CD4-positive, alpha-beta T cell (primary cell): ENCODE measurements at regions not wholly inside any gene's neighbourhood (a gene's known extent, or its start where the extent isn't known, plus 50 kb on each side); places are given as distances from the start of the nearest gene placed in this dataset.

Experiments
- ATAC-seq: fragments of 200-7000 bp; cut with Tn5 transposase; one replicate; pipeline ENCODE4 v1.10.0; 2022; ENCODE audit warnings: mild to moderate bottlenecking; ENCODE audit not compliant: poor library complexity
- CTCF ChIA-PET: fragments of 350-600 bp; sonication (Branson Sonifier 250); formaldehyde crosslinking; loops from one replicate; lab custom pipeline; 2021; ENCODE audit warnings: antibody characterized with exemption, inconsistent platforms; lab: Charles Lee
- POLR2A ChIA-PET: fragments of 350-600 bp; sonication (Branson Sonifier 250); formaldehyde crosslinking; loops from one replicate; lab custom pipeline; 2021; ENCODE audit warnings: antibody characterized with exemption, inconsistent platforms; lab: Charles Lee
- DNase-seq, 14 experiments: peaks; one replicate each; pipeline ENCODE4 v3.0.0-alpha.2; 2013 to 2020; ENCODE audit warnings: mixed read lengths in 2 of 14
- H3K27ac ChIP-seq, 2 donors: one replicate each; pipeline versions ENCODE4 v1.5.1 to v1.7.0; 2013; ENCODE audit warnings: low read length in 2 of 2, low read depth in 1 of 2, mild to moderate bottlenecking in 1 of 2
- H3K27me3 ChIP-seq, 2 experiments: 1 replicate in 1 of 2; 2 replicates in 1 of 2; pipeline versions ENCODE4 v1.6.1 to v1.7.0; 2013; ENCODE audit warnings: low read length in 2 of 2, control low read depth in 1 of 2, mild to moderate bottlenecking in 1 of 2, moderate library complexity in 1 of 2; ENCODE audit not compliant: insufficient read depth in 2 of 2, control insufficient read depth in 1 of 2
- H3K36me3 ChIP-seq: one replicate; pipeline ENCODE4 v1.6.1; 2013; ENCODE audit warnings: low read length, control low read depth; ENCODE audit not compliant: insufficient read depth
- H3K4me1 ChIP-seq: one replicate; pipeline ENCODE4 v1.6.1; 2013; ENCODE audit warnings: low read length, control low read depth; ENCODE audit not compliant: insufficient read depth
- H3K4me3 ChIP-seq: one replicate; pipeline ENCODE4 v1.5.1; 2013; ENCODE audit warnings: mild to moderate bottlenecking, low read length, moderate library complexity
- H3K9me3 ChIP-seq, 2 experiments: 1 replicate in 1 of 2; 2 replicates in 1 of 2; pipeline versions ENCODE4 v1.6.1 to v1.7.0; 2013; ENCODE audit warnings: low read length in 2 of 2, mild to moderate bottlenecking in 2 of 2, control low read depth in 1 of 2, moderate library complexity in 1 of 2; ENCODE audit not compliant: control insufficient read depth in 1 of 2, insufficient read depth in 1 of 2
- H3K27ac Mint-ChIP-seq: one replicate; pipeline ENCODE4 v1.8.0; 2020; ENCODE audit warnings: mixed read lengths
- H3K27me3 Mint-ChIP-seq: one replicate; pipeline ENCODE4 v1.8.0; 2021; ENCODE audit warnings: mixed read lengths
- H3K36me3 Mint-ChIP-seq: one replicate; pipeline ENCODE4 v1.8.0; 2021; ENCODE audit warnings: low read depth, mixed read lengths
- H3K4me1 Mint-ChIP-seq: one replicate; pipeline ENCODE4 v1.8.0; 2021; ENCODE audit warnings: low read depth, mixed read lengths
- H3K4me3 Mint-ChIP-seq: one replicate; pipeline ENCODE4 v1.8.0; 2020; ENCODE audit warnings: mild to moderate bottlenecking, mixed read lengths
- H3K9me3 Mint-ChIP-seq: one replicate; pipeline ENCODE4 v1.8.0; 2020; ENCODE audit warnings: mixed read lengths
- intact Hi-C, 2 experiments: fragments of 100-400 bp; cut with DNase I in 1 of 2; cut with micrococcal nuclease in 1 of 2; formaldehyde crosslinking; loops; one replicate each; pipeline versions ENCODE4 v1.15.1 to v1.9.0; 2023 to 2025; cut with DNase I, micrococcal nuclease
- TF ChIP-seq, protein P1 (sequence below): fragments of 200-600 bp; IDR thresholded peaks from one replicate; pipeline ENCODE4 v1.8.0; 2022; ENCODE audit warnings: antibody characterized with exemption, mild to moderate bottlenecking

DNA sequence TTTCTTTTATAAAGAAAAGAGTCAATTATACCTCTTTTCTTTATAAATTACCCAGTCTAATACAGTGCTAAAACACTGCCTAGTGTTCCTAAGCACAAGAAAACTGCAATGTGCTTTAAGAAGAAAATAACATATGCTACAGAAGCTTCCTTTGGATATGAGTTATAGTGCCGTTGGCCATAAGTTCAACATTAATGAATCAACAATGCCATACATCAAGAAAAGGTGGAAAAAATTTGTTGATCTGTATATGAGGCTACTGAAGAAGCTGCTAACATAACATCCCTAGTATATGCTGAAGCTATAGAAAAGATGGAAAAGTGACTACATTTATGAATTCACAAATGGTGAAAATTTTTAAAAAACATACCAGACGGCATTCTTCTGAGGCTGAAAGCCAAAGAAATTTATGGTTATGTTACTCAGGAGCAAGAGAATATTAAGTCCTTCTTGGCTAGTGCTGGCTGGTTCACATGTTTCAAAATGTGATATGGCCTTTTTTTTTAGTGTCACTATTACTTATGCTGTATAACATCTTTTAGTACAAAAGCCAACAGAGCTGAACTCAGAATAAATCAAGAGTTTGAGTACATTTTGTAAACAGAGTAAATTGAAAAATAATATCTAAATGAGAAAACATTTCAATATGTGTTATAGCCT, 743.2 kb upstream of the RGS18 start:
- intact Hi-C loops = loop anchor here in 1 of 2 experiments (2.0 kb wide), 1 partner anchor 20 kb away; no protein-coding TSS in a partner anchor
- no peak overlapping the region for H3K27ac ChIP-seq
- H3K4me1 ChIP-seq = no peaks in the 10 kb centered on the region
- H3K4me1 Mint-ChIP-seq = no peaks in the 10 kb centered on the region
- H3K27me3 Mint-ChIP-seq = no peaks in the 10 kb centered on the region
- H3K27me3 ChIP-seq = no peaks in the 10 kb centered on the region
- H3K4me3 Mint-ChIP-seq = no peak overlapping the region
- ChIA-PET CTCF (no interaction called here), POLR2A (interaction anchor here (0.5 kb wide), 1 partner anchor 10 kb away, joined by 4 read pairs; no protein-coding TSS in a partner anchor)
- no peak for ATAC-seq
- DNase-seq = no peak
- H3K36me3 Mint-ChIP-seq = no peaks in the 10 kb centered on the region
- H3K9me3 Mint-ChIP-seq = peaks cover 2% of the 10 kb centered on the region
- H3K4me3 ChIP-seq = no peak overlapping the region
- peaks cover 0 to 5% of the 10 kb centered on the region in 2 experiments for H3K9me3 ChIP-seq
- TF ChIP-seq, protein P1, sequence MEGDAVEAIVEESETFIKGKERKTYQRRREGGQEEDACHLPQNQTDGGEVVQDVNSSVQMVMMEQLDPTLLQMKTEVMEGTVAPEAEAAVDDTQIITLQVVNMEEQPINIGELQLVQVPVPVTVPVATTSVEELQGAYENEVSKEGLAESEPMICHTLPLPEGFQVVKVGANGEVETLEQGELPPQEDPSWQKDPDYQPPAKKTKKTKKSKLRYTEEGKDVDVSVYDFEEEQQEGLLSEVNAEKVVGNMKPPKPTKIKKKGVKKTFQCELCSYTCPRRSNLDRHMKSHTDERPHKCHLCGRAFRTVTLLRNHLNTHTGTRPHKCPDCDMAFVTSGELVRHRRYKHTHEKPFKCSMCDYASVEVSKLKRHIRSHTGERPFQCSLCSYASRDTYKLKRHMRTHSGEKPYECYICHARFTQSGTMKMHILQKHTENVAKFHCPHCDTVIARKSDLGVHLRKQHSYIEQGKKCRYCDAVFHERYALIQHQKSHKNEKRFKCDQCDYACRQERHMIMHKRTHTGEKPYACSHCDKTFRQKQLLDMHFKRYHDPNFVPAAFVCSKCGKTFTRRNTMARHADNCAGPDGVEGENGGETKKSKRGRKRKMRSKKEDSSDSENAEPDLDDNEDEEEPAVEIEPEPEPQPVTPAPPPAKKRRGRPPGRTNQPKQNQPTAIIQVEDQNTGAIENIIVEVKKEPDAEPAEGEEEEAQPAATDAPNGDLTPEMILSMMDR = no peak
- no peaks in the 10 kb centered on the region for H3K36me3 ChIP-seq
- no peak overlapping the region for H3K27ac Mint-ChIP-seq

DNA sequence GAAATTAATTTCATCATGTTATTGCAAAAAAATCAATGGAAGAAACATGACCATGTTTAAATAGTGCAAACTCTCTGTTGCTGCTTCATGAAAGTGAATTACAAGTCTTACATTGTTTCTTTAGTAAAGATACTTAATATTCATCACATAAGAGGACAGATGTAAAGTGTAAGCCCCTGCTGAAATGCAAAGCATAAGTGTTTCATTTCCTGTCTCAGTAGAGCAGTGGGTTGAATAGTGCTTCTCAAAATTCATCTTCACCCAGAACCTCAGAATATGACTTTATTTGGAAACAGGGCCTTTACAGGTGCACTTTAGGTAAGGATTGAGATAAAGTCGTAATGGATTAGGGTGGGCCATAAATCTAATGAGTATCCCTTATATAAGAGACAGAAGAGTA, 738.4 kb upstream of the RGS18 start:
- intact Hi-C loops = no loop called here
- Histone ChIP-seq H3K27ac (no peak overlapping the region), H3K4me1 (no peaks in the 10 kb centered on the region), H3K9me3 (peaks cover 0 to 5% of the 10 kb centered on the region in 2 experiments), H3K36me3 (no peaks in the 10 kb centered on the region), H3K4me3 (no peak overlapping the region), H3K27me3 (no peaks in the 10 kb centered on the region)
- CTCF ChIA-PET = no interaction called here
- no peak overlapping the region for H3K4me3 Mint-ChIP-seq
- no peak for ATAC-seq
- no peaks in the 10 kb centered on the region for H3K36me3 Mint-ChIP-seq
- H3K4me1 Mint-ChIP-seq = no peaks in the 10 kb centered on the region
- H3K27me3 Mint-ChIP-seq = no peaks in the 10 kb centered on the region
- no peak for DNase-seq
- TF ChIP-seq, protein P1 = no peak
- H3K27ac Mint-ChIP-seq = no peak overlapping the region
- H3K9me3 Mint-ChIP-seq = peaks cover 9% of the 10 kb centered on the region
- POLR2A ChIA-PET = no interaction called here

DNA sequence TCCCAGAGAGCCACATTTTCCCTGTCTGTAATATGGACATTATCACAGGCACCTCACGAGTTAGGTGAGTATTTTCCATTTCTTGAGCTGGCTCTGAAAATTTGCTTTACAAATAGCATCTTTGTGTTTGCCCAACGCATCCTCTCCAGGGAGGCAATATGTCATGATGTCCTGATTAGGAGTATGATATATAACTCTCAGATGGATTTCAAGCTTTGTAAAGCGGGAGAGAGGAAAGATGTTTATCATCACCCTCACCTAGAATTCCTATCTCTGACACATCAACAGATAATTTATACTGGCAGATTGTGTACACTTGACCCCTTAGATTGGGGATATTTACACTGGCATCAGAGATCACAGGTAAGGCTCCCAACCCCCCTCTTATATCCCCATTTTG, 730.7 kb upstream of the RGS18 start:
- peaks cover 0 to 9% of the 10 kb centered on the region in 2 experiments for H3K9me3 ChIP-seq
- no peaks in the 10 kb centered on the region for H3K27me3 ChIP-seq
- intact Hi-C loops = no loop called here
- Mint-ChIP-seq H3K36me3 (no peaks in the 10 kb centered on the region), H3K4me1 (no peaks in the 10 kb centered on the region), H3K4me3 (no peak overlapping the region), H3K27ac (no peak overlapping the region), H3K9me3 (peaks cover 12% of the 10 kb centered on the region), H3K27me3 (no peaks in the 10 kb centered on the region)
- TF ChIP-seq, protein P1 = no peak
- H3K27ac ChIP-seq = no peak overlapping the region
- ATAC-seq = no peak
- H3K36me3 ChIP-seq = no peaks in the 10 kb centered on the region
- H3K4me1 ChIP-seq = no peaks in the 10 kb centered on the region
- ChIA-PET POLR2A (no interaction called here), CTCF (no interaction called here)
- no peak for DNase-seq
- H3K4me3 ChIP-seq = no peak overlapping the region
